OCI-LY1 (cell line): ENCODE measurements at regions not wholly inside any gene's neighbourhood (a gene's known extent, or its start where the extent isn't known, plus 50 kb on each side); places are given as distances from the start of the nearest gene placed in this dataset.

Experiments
- H2AFZ ChIP-seq: fragments of 200-600 bp; sonication (generic), shearing (Covaris generic); 2 replicates; pipeline ENCODE4 v1.6.0; 2014; ENCODE audit warnings: antibody characterized with exemption, mild to moderate bottlenecking, low read length
- H3F3A ChIP-seq: fragments of 200-600 bp; sonication (generic), shearing (Covaris generic); 2 replicates; pipeline ENCODE4 v1.6.0; 2014; ENCODE audit warnings: mild to moderate bottlenecking, antibody characterized with exemption, low read length, moderate library complexity; ENCODE audit not compliant: insufficient read depth
- H3K27ac ChIP-seq: fragments of 200-600 bp; sonication (generic); 2 replicates; pipeline ENCODE4 v1.5.1; 2014; ENCODE audit warnings: low read length, mixed run types, mild to moderate bottlenecking, low read depth; ENCODE audit not compliant: poor library complexity, severe bottlenecking
- H3K27me3 ChIP-seq: fragments of 200-600 bp; sonication (generic); 2 replicates; pipeline ENCODE4 v1.6.0; 2014; ENCODE audit warnings: antibody characterized with exemption, mild to moderate bottlenecking, low read length, moderate library complexity; ENCODE audit not compliant: insufficient read depth
- H3K36me3 ChIP-seq: fragments of 200-600 bp; sonication (generic); 2 replicates; pipeline ENCODE4 v1.6.1; 2014; ENCODE audit warnings: mild to moderate bottlenecking, antibody characterized with exemption, low read length, moderate library complexity, mixed read lengths; ENCODE audit not compliant: insufficient read depth
- H3K4me1 ChIP-seq: fragments of 200-600 bp; sonication (generic); 2 replicates; pipeline ENCODE4 v1.5.1; 2014; ENCODE audit warnings: mild to moderate bottlenecking, low read length, moderate library complexity; ENCODE audit not compliant: insufficient read depth, severe bottlenecking
- H3K4me2 ChIP-seq: fragments of 200-600 bp; sonication (generic), shearing (Covaris generic); 2 replicates; pipeline ENCODE4 v1.6.1; 2014; ENCODE audit warnings: low read length
- H3K4me3 ChIP-seq: fragments of 200-600 bp; sonication (generic); 2 replicates; pipeline ENCODE4 v1.5.1; 2014; ENCODE audit warnings: low read length, low read depth, mild to moderate bottlenecking, mixed read lengths; ENCODE audit not compliant: poor library complexity, severe bottlenecking
- H3K79me2 ChIP-seq: fragments of 200-600 bp; shearing (Covaris generic); 2 replicates; pipeline ENCODE4 v1.6.1; 2016; ENCODE audit warnings: mixed run types, low read length, mixed read lengths; ENCODE audit not compliant: insufficient read depth
- H3K9ac ChIP-seq: fragments of 200-600 bp; sonication (generic), shearing (Covaris generic); 2 replicates; pipeline ENCODE4 v1.6.1; 2014; ENCODE audit warnings: mild to moderate bottlenecking, low read length, mixed read lengths
- H3K9me2 ChIP-seq: fragments of 200-600 bp; sonication (generic), shearing (Covaris generic); 2 replicates; pipeline ENCODE4 v1.6.1; 2014; ENCODE audit warnings: low read depth, mild to moderate bottlenecking, low read length, mixed read lengths
- H3K9me3 ChIP-seq: fragments of 200-600 bp; shearing (Covaris generic); 2 replicates; pipeline ENCODE4 v1.6.1; 2014; ENCODE audit warnings: low read length, mixed read lengths
- H4K20me1 ChIP-seq: fragments of 200-600 bp; sonication (generic), shearing (Covaris generic); 2 replicates; pipeline ENCODE4 v1.6.0; 2016; ENCODE audit warnings: mild to moderate bottlenecking, low read length; ENCODE audit not compliant: insufficient read depth
- EZH2 ChIP-seq: fragments of 200-600 bp; sonication (generic), shearing (Covaris generic); IDR thresholded peaks from 2 replicates; pipeline ENCODE4 v1.8.0; 2017; ENCODE audit warnings: borderline replicate concordance, mixed run types, mild to moderate bottlenecking, antibody characterized with exemption, low read length, moderate library complexity, mixed read lengths
- TF ChIP-seq, protein P1 (sequence below): fragments of 200-600 bp; sonication (generic), shearing (Covaris generic); IDR thresholded peaks from 2 replicates; pipeline ENCODE4 v1.5.1; 2017; ENCODE audit warnings: mild to moderate bottlenecking, antibody characterized with exemption, low read length, moderate library complexity, mixed read lengths

DNA sequence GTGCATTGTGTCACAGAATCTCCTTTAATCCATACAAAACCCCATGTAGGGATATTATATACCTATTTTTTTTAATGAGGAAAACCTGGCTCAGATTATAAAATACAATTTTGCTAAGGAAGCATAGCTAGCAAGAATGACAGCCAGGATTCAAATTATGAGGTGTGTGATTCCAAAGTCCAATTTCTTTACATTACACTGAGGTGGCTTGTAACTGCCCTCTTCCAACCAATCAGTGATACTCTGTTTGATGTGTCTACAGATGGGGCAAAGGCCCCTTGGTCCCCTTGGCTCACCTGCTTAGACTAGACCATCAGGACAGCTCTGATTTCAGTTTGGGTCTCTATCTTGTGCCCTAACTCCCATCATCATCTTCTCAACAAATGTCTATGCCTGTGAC is 120.3 kb upstream of the ADAMTS9 start:
- Histone ChIP-seq H3K27me3 (no peaks in the 10 kb centered on the region), H3K27ac (no peak overlapping the region), H4K20me1 (no peaks in the 10 kb centered on the region)

GRCh38 chr3:64806668-64807605 is 119.1 kb upstream of the ADAMTS9 start:
- H3K9ac ChIP-seq: no peak overlapping the region
- no peak for TF ChIP-seq EZH2
- TF ChIP-seq, protein P1, sequence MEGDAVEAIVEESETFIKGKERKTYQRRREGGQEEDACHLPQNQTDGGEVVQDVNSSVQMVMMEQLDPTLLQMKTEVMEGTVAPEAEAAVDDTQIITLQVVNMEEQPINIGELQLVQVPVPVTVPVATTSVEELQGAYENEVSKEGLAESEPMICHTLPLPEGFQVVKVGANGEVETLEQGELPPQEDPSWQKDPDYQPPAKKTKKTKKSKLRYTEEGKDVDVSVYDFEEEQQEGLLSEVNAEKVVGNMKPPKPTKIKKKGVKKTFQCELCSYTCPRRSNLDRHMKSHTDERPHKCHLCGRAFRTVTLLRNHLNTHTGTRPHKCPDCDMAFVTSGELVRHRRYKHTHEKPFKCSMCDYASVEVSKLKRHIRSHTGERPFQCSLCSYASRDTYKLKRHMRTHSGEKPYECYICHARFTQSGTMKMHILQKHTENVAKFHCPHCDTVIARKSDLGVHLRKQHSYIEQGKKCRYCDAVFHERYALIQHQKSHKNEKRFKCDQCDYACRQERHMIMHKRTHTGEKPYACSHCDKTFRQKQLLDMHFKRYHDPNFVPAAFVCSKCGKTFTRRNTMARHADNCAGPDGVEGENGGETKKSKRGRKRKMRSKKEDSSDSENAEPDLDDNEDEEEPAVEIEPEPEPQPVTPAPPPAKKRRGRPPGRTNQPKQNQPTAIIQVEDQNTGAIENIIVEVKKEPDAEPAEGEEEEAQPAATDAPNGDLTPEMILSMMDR: no peak
- no peaks in the 10 kb centered on the region for H4K20me1 ChIP-seq
- H3K79me2 ChIP-seq: no peaks in the 10 kb centered on the region
- H3K9me3 ChIP-seq: no peaks in the 10 kb centered on the region
- H3K9me2 ChIP-seq: no peaks in the 10 kb centered on the region
- no peaks in the 10 kb centered on the region for H3K27me3 ChIP-seq
- no peak overlapping the region for H2AFZ ChIP-seq
- H3K4me3 ChIP-seq: no peak overlapping the region
- H3K36me3 ChIP-seq: no peaks in the 10 kb centered on the region
- no peak overlapping the region for H3K4me2 ChIP-seq
- H3K4me1 ChIP-seq: no peaks in the 10 kb centered on the region
- no peak overlapping the region for H3K27ac ChIP-seq
- H3F3A ChIP-seq: no peaks in the 10 kb centered on the region

More for the DNA sequence above, 120.3 kb upstream of the ADAMTS9 start:
- Histone ChIP-seq H3K9me2 (no peaks in the 10 kb centered on the region), H3K4me3 (no peak overlapping the region), H2AFZ (no peak overlapping the region), H3K4me2 (no peak overlapping the region), H3K9ac (no peak overlapping the region), H3K36me3 (no peaks in the 10 kb centered on the region), H3K9me3 (no peaks in the 10 kb centered on the region), H3K4me1 (no peaks in the 10 kb centered on the region), H3K79me2 (no peaks in the 10 kb centered on the region), H3F3A (no peaks in the 10 kb centered on the region)
- TF ChIP-seq EZH2: no peak
- TF ChIP-seq, protein P1: no peak

DNA sequence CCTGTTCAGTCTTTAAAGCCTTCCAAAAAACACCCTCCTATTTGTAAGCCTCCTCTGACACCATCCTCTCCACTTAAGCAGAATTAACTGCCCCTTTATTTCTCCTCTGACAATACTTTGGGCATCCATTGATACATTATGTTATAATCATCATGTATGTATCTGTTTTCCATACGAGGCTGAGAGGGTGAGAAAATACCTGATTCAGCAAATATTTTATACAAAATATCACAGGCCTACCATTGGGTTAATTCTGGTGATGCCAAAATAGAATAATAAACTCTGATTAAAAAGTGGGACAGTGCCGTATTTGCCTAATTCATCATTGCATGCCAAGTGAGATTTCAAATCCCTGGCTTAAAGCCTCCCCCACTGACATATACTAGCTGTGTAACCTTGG is 118.2 kb upstream of the ADAMTS9 start:
- H3K4me2 ChIP-seq: no peak overlapping the region
- no peak overlapping the region for H3K9ac ChIP-seq
- no peaks in the 10 kb centered on the region for H3K36me3 ChIP-seq
- no peaks in the 10 kb centered on the region for H4K20me1 ChIP-seq
- no peaks in the 10 kb centered on the region for H3K4me1 ChIP-seq
- H3F3A ChIP-seq: no peaks in the 10 kb centered on the region
- no peak for TF ChIP-seq EZH2
- TF ChIP-seq, protein P1: no peak
- H3K4me3 ChIP-seq: no peak overlapping the region
- H3K27me3 ChIP-seq: no peaks in the 10 kb centered on the region
- no peaks in the 10 kb centered on the region for H3K9me3 ChIP-seq
- no peak overlapping the region for H2AFZ ChIP-seq
- no peaks in the 10 kb centered on the region for H3K79me2 ChIP-seq
- H3K9me2 ChIP-seq: no peaks in the 10 kb centered on the region
- no peak overlapping the region for H3K27ac ChIP-seq
